HG03565 (cell line): ENCODE measurements at regions not wholly inside any gene's neighbourhood (a gene's known extent, or its start where the extent isn't known, plus 50 kb on each side); places are given as distances from the start of the nearest gene placed in this dataset.

ENCODE experiments used
- ATAC-seq: cut with Tn5 transposase; IDR thresholded peaks from one replicate; pipeline ENCODE4 v1.9.1; 2021; ENCODE audit warnings: mild to moderate bottlenecking, moderate library complexity; ENCODE audit not compliant: unreplicated experiment

GRCh38 chr6:103707596-103708325 lies 1152.0 kb downstream of the HACE1 start:
- no peak for ATAC-seq

- ATAC-seq: no peak
Measured at GRCh38 chr6:103699769-103700168, 1160.0 kb downstream of the HACE1 start.

- no peak for ATAC-seq
Measured at GRCh38 chr6:103687430-103687829, 1172.3 kb downstream of the HACE1 start.

GRCh38 chr6:103680116-103680515 lies 1179.6 kb downstream of the HACE1 start:
- no peak for ATAC-seq

- ATAC-seq: no peak
Measured at GRCh38 chr6:103677290-103677689, 1182.4 kb downstream of the HACE1 start.

GRCh38 chr6:103675807-103676406 lies 1183.8 kb downstream of the HACE1 start:
- no peak for ATAC-seq

- ATAC-seq: no peak
Measured at GRCh38 chr6:103674790-103675189, 1184.9 kb downstream of the HACE1 start.

- ATAC-seq: no peak
Measured at GRCh38 chr6:103672169-103672568, 1187.5 kb downstream of the HACE1 start.

- ATAC-seq: no peak
Measured at GRCh38 chr6:103629613-103630012, 1230.1 kb downstream of the HACE1 start.

GRCh38 chr6:103617642-103618041 lies 1242.1 kb downstream of the HACE1 start:
- ATAC-seq: no peak

- ATAC-seq: no peak
Measured at GRCh38 chr6:103587722-103588121, 1272.0 kb downstream of the HACE1 start.

- no peak for ATAC-seq
Measured at GRCh38 chr6:103578115-103578514, 1281.6 kb downstream of the HACE1 start.

GRCh38 chr6:103570431-103570830 lies 1289.3 kb downstream of the HACE1 start:
- no peak for ATAC-seq

GRCh38 chr6:103554911-103555310 lies 1304.8 kb downstream of the HACE1 start:
- ATAC-seq: no peak

- ATAC-seq: no peak
Measured at GRCh38 chr6:103538381-103538780, 1321.3 kb downstream of the HACE1 start.

GRCh38 chr6:103534814-103535213 lies 1324.9 kb downstream of the HACE1 start:
- no peak for ATAC-seq

GRCh38 chr6:103534095-103534494 lies 1325.6 kb downstream of the HACE1 start:
- no peak for ATAC-seq

GRCh38 chr6:103522045-103522444 lies 1337.7 kb downstream of the HACE1 start:
- ATAC-seq: no peak

GRCh38 chr6:103516336-103516735 lies 1343.4 kb downstream of the HACE1 start:
- no peak for ATAC-seq

- ATAC-seq: no peak
Measured at GRCh38 chr6:103507052-103507451, 1352.7 kb downstream of the HACE1 start.

- ATAC-seq: no peak
Measured at GRCh38 chr6:103505155-103505518, 1354.6 kb downstream of the HACE1 start.

- no peak for ATAC-seq
Measured at GRCh38 chr6:103504501-103505154, 1355.1 kb downstream of the HACE1 start.
